ENCODE measurements at regions not wholly inside any gene's neighbourhood (a gene's known extent, or its start where the extent isn't known, plus 50 kb on each side); places are given as distances from the start of the nearest gene placed in this dataset.

GRCh38 chr5:9698841-9699240 is 68.7 kb upstream of the TAS2R1 start:
- no peak for TF ChIP-seq CTCF (IDR thresholded peaks at IDR 0.05)
- no peak for TF ChIP-seq EZH2phosphoT487 (IDR thresholded peaks at IDR 0.05)
- no peak for TF ChIP-seq EZH2 (IDR thresholded peaks at IDR 0.05)

Measured in neural progenitor cell (in vitro differentiated cells).